Stimulated activated CD4-positive, alpha-beta T cell treated with anti-CD3 and anti-CD28 coated beads, TNF-alpha, amount 100 ng/mL, for 24 hours (primary cell): ENCODE measurements at regions not wholly inside any gene's neighbourhood (a gene's known extent, or its start where the extent isn't known, plus 50 kb on each side); places are given as distances from the start of the nearest gene placed in this dataset.
"Not testable (repeated sequence)": the region's sequence is repeated elsewhere in the genome, so short reads cannot be mapped to it uniquely, and the experiment has no call there.

Source experiments
- DNase-seq, 3 experiments: peaks; one replicate each; pipeline ENCODE4 v3.0.0-alpha.2; 2020; ENCODE audit warnings: low read depth in 3 of 3

DNA sequence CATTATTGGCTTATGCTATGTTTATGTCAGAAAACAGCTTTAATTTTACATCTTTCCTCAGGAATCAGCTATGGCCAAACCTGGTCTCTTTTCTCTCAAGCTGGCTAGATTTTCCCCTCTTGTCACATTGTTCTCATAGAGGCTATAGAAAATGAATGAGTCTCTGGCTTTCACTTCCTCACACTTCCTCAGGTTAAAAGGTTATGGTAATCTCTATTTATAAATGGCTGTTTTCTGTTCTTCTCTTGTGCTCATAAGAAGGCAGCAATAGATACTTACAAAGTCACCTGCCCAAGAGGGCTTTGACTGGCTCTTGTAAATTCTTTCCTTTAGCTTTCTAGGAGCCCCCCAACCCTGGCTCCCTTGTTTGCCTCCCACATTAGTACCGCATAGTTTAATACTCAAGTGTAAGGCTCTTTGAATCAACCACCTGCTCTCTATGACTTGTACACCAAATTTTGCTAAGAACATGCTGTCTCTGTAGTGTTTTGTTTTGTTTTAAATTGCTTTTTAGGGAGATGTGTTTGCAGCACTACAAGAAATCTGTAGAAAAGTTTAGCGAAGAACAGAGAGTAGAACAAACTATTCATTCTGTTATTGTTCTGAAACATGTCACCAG is 897.4 kb upstream of the CITED2 start:
- no peak for DNase-seq

DNA sequence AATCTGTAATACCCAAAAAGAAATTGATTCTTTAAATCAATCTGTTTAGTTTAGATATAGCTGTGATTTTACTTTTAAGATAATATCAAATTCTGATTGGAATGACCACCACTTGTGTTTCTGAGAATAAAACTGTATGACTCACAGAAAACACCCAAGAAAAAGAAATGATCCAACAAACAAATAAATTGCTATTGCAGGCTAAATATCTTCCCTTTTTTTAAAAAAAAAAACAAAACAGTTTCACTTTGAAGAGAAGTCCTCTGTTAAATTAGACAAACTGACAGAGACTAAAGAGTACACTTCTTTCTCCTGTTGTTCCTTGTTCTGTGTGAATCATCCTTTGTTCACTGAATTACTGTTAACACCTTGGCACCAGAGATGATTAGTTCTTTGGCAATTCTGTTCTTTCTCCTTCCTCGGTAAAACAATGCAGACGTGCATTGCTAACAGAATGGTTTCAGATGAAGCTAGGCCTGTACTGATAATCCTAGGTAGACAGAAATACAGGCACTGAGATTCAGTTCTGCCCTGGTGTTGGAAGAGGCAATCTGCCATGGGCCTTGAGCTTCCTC is 895.2 kb upstream of the CITED2 start:
- no peak for DNase-seq

DNA sequence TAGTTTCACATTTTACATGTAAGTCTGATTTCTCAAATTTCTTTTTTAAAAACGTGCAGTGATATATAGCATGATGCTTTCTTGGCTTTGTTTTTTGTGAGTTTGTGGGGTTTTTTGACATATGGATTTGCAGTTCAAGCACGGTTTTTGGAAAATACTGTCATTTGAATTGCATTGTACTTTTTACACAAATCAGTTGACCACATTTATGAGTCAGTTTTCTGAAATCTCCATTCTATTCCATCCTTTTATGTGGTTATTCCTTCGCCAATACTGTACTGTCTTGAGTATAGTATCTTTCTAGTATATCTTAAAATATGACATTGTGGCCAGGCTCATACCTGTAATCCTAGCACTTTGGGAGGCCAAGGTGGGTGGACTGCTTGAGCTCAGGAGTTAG is 890.0 kb upstream of the CITED2 start:
- DNase-seq = no peak

DNA sequence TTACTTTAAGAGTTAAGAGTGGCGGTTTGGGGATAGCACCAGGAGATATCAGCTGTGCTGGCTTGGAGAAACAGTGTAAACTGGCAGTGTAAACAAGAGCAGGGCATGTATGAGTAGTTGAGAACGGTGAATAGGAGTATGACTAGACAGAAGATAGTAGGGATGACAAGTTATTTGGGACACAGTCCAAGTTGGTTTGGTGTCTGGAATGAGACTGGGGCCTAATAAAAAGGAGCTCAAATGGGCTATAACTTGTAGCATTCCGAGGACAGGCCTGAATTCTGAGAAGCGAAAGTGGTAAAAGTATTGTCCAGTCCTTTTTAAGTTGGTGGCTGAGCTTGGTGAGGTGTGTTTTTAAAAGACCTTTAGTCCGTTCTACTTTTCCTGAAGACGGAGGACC is 883.9 kb upstream of the CITED2 start:
- DNase-seq = not testable (repeated sequence)

DNA sequence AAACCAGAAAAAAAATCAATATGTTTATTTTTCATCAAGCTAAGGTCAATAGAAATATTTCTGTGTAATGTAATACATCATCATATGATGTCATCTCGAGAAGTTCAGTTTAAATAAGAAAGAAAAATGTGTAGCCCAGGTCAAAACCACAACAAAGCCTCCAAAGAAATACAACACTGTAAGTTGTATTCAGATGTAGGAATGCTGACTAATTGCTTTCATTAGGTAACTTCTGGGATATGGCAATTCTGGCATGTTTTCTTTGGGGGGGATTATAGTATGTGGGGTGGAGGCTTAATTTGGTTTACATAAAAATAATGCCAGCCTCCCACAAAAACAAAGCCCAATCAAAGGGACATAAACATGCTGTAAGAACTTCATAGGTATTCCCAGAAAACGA is 881.8 kb upstream of the CITED2 start:
- no peak for DNase-seq

DNA sequence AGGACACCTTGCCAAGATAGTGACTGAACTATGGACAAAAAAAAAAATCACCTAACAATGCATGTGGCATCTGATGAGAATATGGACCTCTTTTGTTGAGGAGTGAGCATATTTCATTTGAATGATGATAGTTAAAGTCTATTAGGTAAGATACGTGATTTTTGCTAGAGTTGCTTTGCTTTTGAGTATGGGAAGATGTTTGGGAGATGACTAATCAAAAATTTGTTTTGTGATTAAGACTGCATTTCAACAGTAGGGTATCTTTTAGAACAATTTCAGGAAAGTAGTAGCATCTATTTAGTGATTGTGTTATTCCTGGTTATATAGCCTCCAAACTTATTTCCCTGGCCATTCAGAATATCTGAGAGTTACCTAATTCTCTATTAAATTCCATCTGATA is 878.6 kb upstream of the CITED2 start:
- DNase-seq = no peak

DNA sequence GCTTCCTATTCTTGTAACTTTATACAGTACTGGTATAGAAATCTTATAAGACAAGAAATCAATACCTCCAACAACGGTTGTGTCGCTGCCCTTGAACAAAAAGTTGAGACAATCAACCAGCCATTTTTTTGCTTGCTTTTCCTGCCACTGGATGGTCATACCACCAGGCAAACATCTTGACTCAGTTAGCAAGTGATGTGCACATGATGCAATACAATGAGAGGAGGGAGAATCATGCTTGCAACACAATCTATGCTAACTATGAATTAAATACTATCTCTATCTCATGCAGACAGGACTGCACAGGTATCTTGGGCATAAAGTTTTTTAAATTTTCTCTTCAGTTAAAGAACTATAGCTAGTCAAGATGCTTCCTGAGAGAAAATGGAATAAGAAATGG is 877.7 kb upstream of the CITED2 start:
- DNase-seq = no peak

DNA sequence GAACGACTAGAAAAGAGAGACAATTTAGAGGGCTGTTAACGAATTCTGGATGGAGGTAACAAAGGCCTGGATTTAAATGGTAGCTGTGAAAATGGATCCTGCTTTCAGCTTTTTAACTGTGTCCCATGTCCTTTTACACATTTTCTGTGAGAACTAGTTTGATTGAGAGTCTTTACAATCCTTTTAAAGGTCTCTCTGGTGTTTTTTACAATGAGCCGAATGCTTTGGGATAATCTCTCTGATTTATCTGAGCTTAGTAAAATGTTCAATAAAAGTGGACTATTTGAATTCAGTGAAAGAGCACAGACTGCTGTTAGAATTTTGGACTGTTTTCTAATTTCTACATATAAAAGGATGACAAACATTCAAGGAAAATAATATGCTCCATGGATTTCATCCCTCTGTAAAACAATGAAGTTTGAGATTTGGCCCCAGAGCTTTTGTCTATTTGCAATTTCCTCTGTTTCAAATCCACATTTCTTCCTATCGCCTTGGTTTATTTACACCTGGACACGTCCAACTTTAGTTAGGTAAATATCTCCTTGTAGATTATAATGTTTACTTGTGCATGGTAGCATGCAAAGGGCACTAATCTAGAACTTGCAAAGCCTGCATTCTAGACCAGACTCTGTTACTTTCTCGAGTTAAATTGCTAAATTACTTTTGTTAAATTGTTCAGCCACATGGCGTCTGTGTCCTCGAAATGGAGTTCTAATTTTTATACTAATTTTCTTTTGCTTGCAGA is 871.0 kb upstream of the CITED2 start:
- DNase-seq = no peak

DNA sequence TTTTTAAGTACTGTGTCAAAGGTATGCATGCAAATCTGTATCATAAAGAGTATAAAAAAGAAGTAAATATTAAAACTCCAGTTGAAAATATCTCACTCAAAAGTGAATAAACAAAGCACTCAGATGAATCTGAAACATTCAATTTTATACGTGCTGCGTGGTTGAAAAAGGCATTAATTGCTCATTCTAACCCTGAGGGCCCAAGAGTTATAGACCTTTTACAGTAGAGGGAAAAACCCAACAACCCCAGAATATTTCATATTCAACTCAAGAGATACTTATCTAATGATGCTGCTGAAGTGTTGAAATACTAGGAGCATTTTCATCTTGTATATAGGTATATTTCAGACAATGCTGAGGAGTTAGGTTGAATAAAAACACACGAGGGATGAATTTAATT is 862.8 kb upstream of the CITED2 start:
- no peak for DNase-seq

DNA sequence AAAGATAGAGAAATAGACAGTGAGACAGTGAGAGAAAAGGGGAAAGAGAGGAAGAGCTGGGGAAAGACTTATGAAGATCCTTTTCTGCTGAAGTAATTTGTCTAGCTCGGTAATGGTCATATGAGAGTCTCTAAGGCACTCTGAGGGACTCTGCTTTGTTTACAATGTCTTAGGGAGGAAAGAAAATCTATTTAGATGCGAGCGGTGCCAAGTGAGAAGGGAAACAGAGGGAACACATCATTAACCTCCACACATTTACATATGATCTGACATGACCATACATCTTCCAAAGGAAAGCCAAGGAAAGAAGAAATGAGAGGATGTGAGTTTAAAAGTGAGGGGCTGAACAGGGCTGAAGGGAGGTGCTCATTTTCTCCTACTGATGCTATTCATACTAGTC is 862.3 kb upstream of the CITED2 start:
- no peak for DNase-seq

DNA sequence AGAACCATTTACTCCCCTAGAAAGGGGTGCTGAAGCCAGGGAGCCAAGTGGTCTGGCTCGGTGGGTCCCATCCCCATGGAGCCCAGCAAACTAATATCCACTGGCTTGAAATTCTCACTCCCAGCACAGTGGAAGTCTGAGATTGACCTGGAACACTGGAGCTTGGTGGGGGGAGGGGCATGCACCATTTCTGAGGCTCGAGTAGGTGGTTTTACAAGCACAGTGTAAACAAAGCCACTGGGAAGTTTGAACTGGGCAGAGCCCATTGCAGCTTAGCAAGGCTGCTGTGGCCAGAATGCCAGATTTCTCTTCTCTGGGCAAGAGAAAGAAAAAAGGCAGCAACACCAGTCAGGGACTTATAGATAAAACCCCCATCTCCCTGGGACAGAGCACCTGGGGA is 855.8 kb upstream of the CITED2 start:
- no peak for DNase-seq

DNA sequence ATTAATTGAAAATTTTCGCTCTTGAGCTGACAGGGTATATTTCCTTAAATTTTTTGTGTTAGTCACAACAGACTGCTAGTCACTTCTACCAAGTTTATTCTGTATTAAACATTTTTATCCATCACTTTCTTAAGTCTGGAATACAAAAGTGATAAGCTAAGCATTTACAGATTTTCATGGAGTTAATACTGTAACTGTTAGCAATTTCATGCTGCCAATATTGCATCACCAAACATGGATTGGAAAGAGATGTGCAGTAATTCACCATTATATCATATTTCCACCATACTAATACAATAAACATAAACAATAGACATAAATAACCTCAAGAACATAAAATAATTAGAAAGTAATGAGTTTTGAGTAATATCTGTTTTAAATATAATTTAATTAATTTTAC is 854.0 kb upstream of the CITED2 start:
- no peak for DNase-seq

DNA sequence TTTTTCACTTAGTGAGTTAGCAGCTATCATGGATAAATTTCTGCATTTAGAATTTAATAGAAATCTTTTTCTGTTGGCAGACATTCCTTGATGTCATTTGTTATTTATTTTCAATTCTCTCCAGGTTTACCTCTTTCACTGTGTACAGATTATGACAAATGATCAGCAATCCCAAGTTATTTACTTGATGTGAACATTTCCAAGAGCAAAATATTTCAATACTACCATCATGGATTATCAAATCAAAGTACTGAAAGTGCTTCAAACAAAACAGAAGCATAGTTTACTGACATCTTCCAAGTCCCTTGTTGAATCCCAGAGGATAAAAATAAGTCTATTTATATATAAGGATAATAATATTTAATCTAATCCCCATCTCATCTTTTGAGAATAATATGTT is 852.2 kb upstream of the CITED2 start:
- DNase-seq = no peak

DNA sequence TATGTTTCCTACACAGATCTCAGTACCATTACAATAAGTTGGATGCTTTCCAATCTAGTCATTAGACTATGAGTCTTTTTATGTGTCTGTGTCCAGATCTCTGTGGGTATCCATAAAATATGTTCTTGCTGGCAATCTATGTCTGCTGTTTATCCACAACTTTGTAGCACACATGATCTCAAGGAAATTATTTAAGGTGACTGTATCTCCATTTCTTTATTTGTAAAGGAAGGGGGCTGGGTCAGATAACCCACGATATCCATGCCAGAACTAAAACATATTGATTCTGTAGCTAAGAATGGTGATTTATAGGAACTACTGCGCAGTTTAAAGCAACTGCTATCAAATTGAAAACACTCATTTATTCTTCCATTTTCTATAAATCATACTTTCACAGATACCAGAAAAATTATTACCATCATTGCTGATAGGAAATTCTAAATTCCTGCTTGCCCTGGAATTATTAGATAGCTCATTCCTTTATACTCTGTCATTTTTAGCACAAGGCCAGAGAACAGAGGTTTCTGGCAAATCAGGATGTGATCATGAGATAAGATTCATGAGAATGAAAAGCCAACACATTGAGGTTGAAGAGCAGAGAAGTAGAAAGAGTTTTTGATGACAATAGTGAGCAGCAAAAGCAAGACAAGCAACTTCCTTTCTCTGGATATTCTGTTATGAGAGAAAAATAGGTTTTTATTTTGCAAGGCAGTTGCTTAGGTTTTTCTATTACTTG is 851.4 kb upstream of the CITED2 start:
- DNase-seq = no peak

DNA sequence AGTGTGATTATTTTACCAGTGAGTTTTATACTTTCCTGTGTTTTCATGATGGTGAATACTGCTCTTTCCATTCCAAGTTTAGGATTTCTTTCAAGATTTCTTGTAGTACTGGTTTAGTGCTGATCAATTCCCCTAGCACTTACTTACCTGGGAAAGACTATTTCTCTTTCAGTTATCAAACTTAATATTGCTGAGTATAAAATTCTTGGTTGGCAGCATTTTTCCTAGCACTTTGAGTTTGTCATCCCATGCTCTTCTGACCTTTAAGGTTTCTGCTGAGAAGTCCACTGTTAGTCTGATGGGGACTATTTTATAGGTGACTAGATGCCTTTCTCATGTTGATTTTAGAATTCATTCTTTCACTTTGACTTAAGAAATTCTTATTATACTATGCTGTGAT is 842.8 kb upstream of the CITED2 start:
- DNase-seq = no peak

DNA sequence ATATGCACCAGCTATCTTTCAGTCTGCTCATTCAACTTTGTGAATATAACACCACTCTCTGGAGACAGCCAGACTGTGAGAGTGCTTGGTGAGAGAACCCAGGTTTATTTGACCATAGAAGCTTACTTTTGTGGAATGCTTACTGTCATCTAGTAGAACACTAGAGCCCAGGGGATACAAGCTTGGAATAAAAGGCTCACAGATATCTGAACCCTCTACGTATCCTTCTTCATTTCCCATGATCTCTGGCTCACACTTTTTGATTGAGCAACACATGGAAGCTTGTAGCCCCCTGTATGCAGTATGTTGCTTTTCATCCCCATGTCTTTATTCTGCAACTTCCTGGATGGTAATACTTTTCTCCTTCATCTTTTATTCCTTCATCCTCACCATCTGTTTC is 835.3 kb upstream of the CITED2 start:
- DNase-seq = no peak

DNA sequence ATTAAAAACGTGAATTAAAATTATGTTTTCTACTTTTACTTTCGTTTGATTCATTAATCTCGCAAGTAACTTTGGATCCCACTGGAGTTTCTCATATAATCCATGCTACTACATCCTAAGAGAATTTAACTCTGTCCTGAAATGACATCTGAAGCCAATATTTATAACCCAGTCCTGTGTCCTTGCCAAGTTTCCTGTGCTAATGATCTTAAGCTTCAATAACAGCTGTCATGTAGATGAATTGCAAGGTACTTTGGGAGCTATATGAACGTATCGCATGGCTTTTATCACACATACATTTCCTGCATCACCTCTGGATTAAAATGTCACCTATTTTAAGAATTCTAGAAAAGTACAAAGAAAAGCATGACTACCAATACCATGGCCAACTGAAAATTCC is 833.8 kb upstream of the CITED2 start:
- no peak for DNase-seq

DNA sequence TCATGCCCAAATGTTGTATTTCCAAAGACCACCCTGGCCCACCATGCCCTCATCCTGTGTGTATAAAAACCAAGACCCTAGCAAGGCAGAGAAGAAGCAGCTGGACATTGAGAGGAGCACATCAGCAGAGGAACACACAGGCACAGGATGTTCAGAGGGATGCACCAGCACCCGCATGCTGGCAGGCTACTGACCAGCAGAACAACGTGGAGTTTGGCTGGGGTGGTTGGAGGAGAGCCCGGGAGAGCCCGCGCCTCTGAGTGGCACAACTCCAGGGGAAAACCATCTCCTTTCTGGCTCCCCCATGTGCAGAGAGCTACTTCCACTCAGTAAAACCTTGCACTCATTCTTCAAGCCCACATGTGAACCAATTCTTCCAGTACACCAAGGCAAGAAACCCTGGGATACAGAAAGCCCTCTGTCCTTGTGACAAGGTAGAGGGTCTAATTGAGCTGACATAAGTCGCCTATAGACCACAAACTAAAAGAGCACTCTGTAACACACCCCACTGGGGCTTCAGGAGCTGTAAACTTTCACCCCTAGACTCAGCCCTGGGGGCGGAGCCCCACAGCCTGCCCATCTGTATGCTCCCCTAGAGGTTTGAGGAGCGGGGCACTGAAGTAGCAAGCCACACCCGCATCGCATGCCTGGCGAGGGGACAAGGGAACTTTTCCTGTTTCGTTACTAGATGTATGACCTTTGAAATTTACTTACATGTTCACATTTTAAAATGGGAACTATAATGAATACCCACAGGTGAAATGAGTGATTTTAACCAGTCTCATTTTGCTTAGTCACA is 831.5 kb upstream of the CITED2 start:
- no peak for DNase-seq

DNA sequence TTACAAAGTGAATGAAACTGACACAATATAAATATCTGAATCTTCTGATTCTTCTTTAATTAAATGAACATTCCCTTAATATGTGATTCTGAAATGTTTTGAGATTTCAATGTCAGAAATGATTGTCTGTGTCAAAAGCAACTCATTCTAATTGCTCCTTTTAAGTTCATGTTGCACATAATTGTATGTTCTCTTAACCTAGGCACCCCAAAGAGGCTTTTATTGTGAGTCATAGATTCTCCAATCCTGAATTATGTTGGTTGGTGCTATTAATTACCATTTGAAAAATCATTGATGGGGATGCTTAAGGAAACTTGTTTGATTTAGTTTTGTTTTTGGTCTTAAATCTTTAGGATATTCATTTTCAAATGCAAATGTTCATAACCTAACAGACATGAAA is 829.7 kb upstream of the CITED2 start:
- DNase-seq = no peak

DNA sequence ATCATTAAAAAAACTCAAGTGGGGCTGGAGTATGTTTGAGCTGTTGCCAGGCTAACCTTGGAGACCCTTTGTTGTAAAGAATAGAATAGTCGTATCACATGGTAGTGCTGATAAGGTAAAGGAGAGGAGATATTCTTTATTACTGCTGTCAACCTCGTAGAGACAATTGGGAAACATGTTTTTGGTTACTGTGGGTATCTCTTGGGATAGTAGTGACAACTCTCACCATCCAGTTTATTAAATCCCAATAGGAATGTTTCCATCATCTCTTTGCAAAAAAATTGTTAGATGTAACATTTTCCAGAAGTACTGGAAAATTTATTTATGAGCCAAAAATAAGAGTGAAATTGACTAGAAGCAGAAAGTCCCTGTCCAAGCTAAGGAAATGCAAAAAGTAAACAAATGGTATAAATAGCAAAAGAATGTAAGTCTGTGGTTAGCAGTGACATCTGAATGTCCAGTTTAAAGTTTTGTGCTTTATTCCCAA is 829.3 kb upstream of the CITED2 start:
- no peak for DNase-seq

DNA sequence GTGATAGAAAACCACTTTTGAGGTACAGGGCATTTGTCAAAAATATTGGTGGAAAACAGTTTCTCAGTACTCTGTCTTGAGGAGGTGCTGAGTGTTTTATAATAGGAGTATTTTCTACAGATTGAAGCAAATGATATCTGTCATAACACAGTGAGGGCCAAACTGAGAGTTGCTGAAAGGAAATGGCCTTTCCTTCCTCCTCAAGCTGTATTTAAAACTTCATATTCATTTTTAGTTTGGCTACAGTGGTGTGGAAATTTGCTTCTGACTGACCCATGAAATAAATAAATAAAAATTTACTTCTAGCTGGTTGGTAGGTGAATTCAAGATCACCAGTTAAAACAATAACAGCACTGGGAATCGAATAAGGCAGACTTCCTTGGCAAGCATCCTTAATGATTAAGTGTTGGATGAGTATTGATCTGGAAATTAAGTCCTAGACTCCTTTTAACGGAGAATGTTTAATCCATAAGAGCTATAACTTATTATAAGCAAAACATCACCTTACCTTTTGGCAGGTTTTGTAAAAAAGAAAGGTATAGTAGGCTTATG is 828.6 kb upstream of the CITED2 start:
- DNase-seq = no peak
